Embryonic facial prominence (tissue), 1 donor: ENCODE measurements at regions not wholly inside any gene's neighbourhood (a gene's known extent, or its start where the extent isn't known, plus 50 kb on each side); places are given as distances from the start of the nearest gene placed in this dataset.

Experiments used
- DNase-seq: peaks from one replicate; pipeline ENCODE4 v3.0.0-alpha.2; 2016; ENCODE audit errors: extremely low spot score

DNA sequence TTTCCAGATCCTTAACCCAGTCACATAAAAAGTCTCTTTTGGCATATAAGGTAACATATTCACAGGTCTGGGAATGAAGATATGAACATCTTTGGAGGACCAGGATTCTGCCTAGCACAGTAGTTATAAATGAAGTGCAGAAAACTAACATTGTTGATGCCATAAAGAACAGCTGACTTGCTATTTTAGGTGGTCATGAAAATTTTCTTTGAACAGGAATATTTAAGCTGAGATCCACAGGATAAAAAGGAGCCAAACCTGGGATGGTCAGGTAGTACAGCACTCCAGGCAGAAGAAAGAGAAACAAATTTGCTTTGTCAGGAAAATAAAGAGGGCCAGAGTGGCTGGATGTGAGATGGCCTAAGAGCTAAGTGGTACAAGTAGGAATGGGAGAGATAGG is 80.0 kb downstream of the CENPW start:
- no peak for DNase-seq

DNA sequence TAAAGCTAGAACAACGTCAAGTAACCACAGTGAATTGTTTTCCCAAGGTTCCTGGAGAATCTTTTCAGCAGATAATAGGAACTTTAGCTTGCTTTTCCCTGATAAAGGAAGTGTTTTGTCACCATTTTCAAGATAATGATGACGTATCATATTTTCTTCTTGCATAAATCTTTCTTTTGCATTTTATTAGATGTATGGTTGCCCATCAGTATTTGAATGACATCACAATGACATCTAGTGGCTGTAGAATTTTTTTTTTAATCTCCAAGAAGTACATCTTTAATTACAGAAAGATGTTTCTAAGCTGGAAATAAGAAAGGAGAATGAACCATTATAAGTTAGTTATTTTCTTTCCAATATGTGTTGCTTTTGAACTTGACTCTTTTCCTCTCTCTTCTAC is 83.0 kb downstream of the CENPW start:
- DNase-seq = no peak

DNA sequence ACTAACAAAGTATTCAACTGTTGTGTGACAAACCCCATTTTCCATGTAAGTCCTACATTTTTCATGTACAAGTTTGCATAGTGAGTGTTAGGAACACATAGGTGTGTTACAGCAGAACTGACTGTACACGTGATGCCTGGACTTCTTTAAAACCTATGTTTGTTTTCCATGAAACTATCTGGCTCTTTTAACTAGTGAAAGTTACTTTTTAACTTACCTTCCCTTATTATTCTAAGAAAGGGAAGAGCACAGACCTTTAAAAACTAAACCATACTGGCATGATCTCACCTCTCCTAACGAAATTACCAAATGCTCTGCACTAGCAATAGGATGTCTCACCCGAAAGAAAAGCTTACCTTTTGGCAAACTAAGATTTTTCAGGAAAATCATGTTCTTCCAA is 87.8 kb downstream of the CENPW start:
- no peak for DNase-seq

DNA sequence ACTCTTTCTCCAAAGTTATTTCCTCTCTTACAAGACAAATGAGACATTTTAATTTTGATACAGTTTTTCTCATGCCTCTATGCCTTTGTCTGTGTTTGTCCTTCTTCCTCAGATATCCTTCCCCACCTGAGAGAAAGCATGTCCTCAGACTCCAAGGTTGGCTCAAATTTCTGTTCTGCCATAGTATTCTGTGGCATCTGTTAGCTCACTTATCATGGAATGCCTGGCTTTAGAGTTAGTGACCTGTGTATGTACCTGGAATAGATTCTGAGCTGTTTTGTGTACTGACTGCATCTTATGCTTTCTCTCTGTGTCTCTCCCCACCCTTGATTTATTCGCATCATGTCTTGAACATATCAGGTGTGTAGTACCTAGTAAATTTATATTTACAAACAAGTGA is 90.0 kb downstream of the CENPW start:
- DNase-seq = no peak

DNA sequence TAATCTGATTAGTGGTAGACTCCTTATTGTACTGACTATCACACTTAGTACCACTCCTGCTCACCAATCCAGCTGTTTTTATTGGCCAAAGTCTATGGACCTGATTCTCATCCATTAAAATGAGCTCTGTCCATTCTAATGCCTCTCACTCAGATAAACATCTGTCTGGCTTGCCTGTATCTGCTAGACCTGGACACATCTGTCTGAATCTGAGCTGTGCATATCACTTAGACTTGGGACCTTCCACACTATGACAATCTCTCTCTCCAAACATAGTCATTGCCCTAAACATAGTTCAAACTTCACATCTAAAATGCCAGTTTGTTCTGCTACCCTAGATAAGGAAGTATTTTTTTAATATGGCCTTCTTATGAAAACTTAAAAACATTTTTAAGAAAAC is 92.6 kb downstream of the CENPW start:
- DNase-seq = no peak

DNA sequence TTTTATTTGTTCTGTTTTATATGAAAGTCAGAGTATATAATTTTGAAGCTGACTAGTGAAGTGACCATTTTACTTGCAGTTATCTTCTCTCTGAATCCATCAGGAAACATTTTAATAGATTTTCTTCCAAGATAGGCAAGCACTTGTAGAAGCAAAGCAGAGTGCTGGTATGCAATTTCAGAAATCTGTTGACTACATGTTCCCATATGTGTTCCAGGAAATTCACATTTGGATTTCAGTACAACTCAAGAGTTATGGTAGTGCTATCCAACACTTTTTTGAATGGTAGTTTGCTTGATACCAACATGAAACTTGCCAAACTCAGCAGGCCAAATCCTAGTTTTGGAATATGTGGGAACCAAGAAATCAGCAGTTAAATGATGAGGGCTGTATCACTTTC is 94.0 kb downstream of the CENPW start:
- no peak for DNase-seq

DNA sequence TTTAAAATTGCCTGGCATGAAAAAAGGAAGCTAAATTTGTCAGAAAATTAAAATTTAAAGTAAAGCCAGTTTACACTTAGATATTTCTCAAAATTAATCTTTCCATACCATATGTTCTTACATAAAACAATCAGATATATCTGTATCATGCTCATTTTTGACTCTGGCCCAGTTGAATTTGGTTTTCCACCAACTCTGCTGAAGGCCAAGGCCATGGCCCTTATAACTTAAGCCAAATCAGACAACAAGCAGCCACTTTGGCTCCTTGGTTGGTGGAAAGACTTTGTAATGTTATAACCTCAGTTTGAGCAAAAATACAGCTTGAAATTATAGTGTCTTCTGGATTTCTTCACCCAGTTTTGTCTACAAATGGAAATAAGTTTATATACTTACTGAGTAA is 97.3 kb downstream of the CENPW start:
- DNase-seq = no peak

DNA sequence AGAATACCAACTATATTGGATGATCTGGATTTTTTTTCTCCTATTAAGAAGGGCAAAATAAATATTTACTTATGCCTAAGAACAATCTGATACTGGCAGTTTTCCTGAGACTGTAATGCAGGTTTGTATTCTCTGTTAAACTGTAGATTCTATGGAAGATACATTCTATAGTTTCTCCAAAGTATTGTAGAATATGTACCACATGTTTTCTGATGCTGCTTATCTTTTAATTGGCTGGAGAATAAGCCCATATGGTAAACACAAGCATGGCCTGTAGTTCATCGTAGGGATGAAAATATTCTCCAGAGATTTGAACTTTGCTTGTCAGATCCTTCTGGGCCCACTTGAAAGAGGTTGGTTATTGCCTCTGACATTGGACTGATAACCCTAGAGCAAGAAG is 99.1 kb downstream of the CENPW start:
- no peak for DNase-seq

DNA sequence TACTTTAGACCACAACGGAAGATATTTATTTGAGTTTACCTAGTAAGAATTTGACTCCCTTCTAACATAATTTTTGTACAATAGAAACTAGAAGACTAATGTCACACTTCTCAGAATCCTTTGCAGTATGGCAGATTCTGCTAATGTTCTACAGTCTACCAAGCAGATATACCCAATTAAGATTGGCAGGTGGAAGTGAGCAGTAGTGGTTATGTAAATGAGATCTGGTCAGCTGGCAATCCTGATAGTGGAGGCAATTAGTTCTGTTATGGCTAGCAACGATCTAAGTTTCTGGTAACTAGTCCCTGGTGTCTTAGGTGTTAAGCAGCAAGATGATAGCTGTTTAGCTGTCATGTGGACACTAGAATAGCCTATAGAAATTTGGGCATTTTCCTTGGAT is 101.0 kb downstream of the CENPW start:
- no peak for DNase-seq

DNA sequence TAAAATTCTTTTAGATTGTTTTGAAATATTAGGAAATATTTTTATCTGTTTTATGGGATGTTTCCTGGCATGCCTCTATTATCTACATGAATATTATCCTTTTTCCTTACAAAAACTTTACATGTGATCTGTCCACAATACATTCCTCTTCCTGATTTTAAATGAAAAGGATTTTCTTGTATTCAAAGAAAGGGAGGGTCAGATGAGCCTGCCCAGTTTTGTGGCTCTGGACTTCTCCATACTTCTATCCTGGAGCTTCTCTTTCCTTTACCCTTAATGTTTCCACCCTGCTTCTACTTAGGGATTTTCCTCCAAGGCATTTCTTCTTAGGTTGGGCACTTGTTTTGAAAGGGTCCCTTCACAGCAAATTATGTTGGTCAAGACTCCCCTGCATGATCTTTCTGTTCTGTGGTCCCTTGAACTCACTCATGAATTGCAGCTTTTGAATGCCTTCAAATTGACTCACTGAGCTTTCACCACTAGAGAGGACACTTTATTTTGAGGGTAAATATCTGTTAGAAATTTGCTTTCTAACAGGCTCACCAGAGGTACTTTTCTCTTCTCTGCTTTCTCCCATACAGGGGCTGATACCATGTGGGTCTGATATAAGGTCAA is 104.9 kb downstream of the CENPW start:
- DNase-seq = no peak

DNA sequence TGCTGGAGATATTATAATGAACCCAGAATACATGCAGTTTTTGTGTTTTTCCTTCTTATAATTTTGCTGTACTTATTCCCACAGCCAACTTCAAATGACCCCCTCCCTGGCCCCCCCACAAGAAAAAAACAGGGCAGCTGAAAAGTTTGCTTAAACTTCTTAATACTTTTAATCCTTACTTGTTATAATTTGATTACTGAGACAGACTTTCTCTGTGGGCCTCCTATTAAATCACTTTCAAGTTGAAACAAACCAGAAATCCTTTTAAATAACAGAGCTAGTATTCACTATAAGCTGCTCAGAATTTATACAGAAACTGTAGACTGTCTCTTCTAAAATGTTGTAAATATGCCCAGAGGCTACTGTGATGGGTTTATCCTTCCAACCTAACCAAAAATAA is 106.3 kb downstream of the CENPW start:
- no peak for DNase-seq

DNA sequence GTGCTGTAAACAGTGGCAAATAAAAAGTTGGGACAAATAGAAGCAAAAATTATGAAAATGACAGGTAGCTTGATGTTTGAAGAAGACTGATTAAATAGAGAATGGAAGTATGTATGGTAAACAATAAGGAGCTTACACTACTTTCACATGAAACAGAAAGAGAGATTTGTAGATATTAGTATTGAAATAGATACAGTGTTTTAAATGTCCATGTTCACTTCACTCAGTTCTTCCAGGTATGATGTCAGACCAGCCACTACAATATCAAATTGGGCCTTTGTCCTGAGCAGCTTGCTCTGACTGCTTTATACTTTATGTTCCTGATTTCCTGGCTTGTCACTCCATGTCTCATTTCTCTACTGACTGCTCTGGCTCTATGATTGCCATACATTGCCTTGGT is 107.5 kb downstream of the CENPW start:
- DNase-seq = no peak

DNA sequence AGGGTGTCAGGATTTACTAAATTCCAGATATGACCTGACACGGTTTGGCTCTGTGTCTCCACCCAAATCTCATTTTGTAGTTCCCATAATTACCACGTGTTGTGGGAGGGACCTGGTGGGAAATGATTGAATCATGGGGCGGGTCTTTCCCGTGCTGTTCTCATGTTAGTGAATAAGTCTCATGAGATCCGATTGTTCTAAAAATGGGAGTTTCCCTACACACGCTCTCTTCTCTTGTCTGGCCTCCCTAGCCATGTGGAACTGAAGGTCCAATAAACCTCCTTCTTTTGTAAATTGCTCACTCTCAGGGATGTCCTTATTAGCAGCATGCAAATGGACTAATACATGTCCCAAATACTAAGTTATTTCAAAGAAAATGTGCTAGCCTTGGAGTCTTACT is 121.1 kb downstream of the CENPW start:
- no peak for DNase-seq

DNA sequence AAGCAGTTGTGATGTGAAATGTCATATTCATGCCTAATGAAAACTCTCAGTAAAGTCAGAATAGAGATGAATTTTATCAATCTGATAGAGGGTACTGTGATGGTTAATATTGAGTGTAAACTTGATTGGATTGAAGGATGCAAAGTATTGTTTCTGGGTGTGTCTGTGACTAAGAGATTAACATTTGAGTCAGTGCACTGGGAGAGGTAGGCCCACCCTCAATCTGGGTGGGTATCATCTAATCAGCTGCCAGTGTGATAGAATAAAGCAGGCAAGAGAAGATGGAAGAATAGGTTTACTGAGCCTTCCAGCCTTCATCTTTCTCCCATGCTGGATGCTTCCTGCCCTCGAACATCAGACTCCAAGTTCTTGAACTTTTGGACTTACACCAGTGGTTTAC is 124.3 kb downstream of the CENPW start:
- DNase-seq = no peak

DNA sequence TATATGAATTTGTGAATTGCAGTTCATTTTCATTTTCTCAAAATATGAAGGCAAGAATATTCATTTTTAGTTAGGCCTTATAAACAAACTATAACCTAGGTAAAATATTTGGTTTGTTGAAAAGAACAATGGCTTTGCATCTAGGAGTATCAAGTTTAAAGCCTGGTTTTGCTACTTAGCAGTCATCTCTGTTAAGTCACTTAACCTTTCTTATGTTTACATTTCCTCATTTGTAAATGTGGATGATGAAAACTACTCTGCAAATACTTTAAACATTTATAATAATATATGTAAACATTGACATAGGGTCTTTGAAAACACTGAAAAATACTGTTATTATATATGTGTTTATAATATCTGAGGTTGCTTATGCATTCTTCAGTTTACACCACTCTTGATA is 135.5 kb downstream of the CENPW start:
- DNase-seq = no peak

DNA sequence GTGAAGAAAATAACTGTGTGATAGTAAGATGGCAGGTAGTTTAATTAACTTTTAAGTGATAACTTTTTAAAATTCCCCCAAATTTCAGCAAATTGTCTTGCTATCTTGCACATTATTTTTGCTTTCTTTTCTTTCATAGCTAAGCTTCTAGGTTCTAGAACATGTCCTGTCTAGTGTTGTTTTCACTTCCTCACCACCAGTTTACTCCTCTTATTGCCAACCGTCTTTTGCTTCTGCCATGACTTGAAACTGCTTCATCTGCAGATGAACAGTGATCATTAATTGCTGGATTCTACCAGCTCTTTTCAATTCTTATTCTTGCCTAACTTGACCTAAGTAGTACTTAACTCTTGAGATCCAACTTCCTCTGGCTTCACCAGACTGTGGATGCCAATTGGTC is 137.8 kb downstream of the CENPW start:
- no peak for DNase-seq

DNA sequence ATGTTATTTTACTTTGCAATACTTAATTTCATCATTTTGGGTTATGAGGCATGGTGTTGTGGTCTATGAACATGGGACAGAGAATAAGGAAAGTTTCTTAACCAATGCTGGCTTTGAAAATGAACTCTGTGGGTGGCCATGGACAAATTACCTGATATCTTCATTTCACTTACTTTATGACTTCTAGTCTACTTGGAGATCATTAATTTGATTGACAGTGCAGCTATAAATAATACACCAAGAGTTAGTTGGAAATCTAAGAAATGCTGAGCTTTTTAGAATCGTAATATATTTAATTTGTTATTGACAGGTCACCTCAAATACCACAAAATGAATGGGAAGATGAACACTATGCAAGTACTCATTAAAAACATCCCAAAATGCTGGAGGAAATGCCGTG is 140.4 kb downstream of the CENPW start:
- no peak for DNase-seq

DNA sequence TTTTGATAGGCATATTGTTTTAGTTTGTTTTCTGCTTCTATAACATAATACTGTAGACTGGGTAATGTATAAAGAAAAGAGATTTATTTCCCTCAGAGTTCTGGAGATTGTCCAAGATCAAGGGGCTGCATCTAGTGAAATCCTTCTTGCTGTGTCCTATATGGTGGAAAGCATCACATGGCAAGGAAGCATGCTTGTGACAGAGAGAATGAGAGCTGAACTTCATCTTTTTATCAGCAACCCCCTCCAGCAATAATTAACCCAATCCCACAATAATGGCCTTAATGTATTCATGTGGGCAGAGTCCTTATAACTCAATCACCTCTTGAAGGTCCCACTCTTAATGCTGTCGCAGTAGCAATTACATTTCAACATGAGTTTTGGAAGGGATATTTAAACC is 141.4 kb downstream of the CENPW start:
- DNase-seq = no peak

DNA sequence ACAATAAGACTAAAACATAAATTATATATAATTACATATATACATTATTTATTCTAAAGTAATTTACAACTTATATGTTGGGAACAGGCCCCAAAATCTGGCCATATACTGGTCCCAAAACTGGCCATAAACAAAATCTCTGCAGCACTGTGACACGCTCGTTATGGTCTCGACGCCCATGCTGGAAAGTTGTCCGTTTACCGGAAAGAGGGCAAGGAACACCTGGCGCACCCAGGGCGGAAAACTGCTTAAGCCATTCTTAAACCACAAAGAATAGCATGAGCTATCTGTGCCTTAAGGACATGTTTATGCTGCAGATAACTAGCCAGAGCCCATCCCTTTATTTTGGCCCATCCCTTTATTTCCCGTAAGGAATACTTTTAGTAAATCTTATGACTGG is 164.9 kb downstream of the CENPW start:
- DNase-seq = no peak

DNA sequence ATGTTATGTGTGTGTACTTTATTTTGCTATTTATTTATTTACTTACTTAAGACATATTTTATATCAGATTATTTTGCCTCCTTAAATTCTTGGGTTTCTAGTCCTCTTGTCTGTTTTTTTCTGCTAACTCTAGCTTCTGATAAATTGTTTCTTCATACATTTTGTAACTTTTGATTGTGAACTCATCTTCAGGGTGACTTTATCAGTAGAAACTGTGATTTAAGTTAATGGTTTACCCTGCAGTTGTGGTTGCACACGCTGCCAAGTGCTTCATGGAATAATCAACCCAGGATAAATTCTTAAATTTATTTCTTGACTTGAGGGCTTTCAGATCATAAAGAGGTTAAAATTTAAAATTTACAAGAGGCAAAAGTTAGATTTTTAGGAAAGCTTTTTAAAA is 173.3 kb downstream of the CENPW start:
- DNase-seq = no peak

DNA sequence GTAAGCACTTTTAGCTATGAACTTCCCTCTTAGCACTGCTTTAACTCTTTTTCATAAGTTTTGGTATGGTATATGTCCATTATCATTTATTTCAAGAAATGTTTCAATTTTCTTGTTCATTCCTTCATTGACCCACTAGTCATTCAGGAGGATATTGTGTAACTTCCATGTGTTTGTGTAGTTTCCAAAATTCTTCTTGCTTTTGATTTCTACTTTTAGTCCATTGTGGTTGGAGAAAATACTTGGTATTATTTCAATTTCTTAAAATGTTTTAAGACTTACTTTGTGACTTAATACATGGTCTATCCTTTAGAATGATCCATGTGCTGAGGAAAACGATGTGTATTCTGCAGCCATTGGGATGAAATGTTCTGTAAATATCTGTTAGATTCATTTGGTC is 176.5 kb downstream of the CENPW start:
- DNase-seq = no peak

DNA sequence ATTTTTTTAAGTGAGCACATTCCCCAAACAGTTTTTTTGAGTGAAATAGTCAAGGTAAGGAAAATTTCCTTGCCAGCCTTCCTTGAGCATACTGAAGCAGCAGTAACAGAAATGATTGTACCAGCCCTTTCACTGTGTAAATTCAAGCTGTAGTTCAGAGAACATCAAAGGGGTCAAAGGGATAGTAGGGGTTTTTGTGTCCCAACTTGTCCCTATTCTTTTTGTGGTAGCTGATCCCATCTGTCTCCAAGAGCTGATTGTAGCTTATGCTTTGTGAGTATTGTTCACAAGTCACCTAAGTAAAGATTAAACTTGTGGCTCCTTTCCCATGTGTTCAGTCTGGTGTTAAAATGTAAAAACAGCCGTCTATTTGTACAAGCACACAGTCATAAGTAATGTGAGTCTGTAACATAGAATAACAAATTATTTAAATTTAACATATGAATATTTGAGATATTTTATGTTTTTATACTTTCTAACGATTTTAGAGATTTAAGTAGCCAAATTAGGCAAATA is 185.0 kb downstream of the CENPW start:
- DNase-seq = no peak

DNA sequence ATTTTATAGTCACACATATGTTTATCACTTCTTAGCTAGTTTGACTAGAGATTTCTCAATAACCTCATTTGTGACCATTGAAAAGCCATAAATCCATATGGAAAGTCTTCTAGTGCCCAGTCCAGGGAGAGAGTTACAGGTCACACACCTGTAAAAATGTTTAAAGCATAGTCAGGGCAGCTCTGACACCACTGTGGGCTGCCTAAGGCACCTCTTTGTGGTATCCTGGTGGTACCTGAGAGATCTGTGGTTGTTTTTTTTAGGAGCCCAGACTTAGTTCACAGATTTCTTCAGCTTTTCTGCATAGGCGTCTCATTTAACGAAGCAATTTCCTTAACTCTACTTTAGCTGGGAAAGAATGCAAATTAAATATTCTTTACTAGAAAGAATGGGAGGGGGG is 186.6 kb downstream of the CENPW start:
- no peak for DNase-seq

DNA sequence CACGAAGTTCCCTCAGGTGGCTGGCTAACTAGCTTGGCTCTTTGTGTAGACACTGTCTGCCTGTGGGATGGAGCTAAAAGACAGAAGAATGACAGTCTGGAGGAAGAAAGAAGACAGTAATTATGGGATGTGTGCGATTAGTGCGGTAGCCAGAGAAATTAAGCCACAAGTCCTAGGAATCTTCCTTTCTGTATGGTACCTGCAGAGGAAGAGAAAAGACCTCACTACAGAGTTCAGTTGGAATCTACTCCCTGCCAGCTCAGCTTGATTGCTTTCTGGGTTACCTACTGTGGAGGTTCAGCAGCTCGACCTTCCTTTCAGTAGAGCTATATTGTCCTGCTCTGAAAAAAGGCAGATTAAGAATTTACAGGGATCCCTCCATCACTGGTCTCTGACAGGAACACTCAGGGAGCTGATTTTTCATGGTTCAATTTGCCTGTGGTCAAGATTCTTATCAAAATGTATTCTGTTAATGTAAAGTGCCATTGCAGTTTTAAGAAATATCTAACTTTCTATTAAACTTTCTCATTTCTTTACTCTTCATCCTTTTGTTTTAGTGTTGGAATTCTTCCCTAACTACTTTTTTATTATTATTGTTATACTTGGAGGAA is 187.2 kb downstream of the CENPW start:
- DNase-seq = no peak
